IMR-90 (cell line): ENCODE measurements at regions not wholly inside any gene's neighbourhood (a gene's known extent, or its start where the extent isn't known, plus 50 kb on each side); places are given as distances from the start of the nearest gene placed in this dataset.

Source experiments
- ATAC-seq: fragments of 200-7000 bp; cut with Tn5 transposase; 2 replicates; pipeline ENCODE4 v1.9.1; 2020; ENCODE audit warnings: low read depth, mild to moderate bottlenecking, moderate library complexity
- BruUV-seq: library from RNA; stranded (reverse); fragments of 400-500 nt; replicated peaks from 2 replicates; lab custom pipeline; 2021; lab: Mats Ljungman, UMichigan
- CTCF ChIA-PET: fragments of 300-600 bp; formaldehyde crosslinking; extraction: SDS; loops from one replicate; lab custom pipeline; 2021; ENCODE audit warnings: antibody characterized with exemption; lab: Yijun Ruan, JAX
- POLR2A ChIA-PET: fragments of 300-600 bp; sonication (Branson Sonifier 250); formaldehyde crosslinking; loops from one replicate; lab custom pipeline; 2022; ENCODE audit warnings: antibody characterized with exemption; ENCODE audit not compliant: unreplicated experiment; lab: Charles Lee
- DNase-seq: peaks from one replicate; pipeline ENCODE4 v3.0.0; 2013
- H2AFZ ChIP-seq: replicated peaks from 2 replicates; pipeline ENCODE3; 2013; ENCODE audit warnings: low read length, mild to moderate bottlenecking; ENCODE audit not compliant: poor library complexity
- H2AK5ac ChIP-seq: 2 replicates; pipeline ENCODE4 v1.6.1; 2013; ENCODE audit warnings: low read depth, low read length, inconsistent platforms
- H2AK9ac ChIP-seq: replicated peaks from 2 replicates; pipeline ENCODE3; 2013; ENCODE audit warnings: mild to moderate bottlenecking, low read depth, low read length, moderate library complexity; ENCODE audit not compliant: poor library complexity
- H2BK120ac ChIP-seq: 2 replicates; pipeline ENCODE4 v1.6.1; 2013; ENCODE audit warnings: low read depth, low read length, inconsistent platforms
- H2BK15ac ChIP-seq: 3 replicates; pipeline ENCODE4 v1.6.1; 2013; ENCODE audit warnings: low read depth, low read length, inconsistent platforms
- H2BK20ac ChIP-seq: 2 replicates; pipeline ENCODE4 v1.6.1; 2013; ENCODE audit warnings: low read depth, mild to moderate bottlenecking, inconsistent platforms, low read length, moderate library complexity
- H2BK5ac ChIP-seq: 2 replicates; pipeline ENCODE4 v1.6.1; 2013; ENCODE audit warnings: mild to moderate bottlenecking, low read depth, low read length, inconsistent platforms; ENCODE audit not compliant: poor library complexity, severe bottlenecking
- H3K14ac ChIP-seq: replicated peaks from 2 replicates; pipeline ENCODE4 v1.6.1; 2013; ENCODE audit warnings: low read depth, low read length, inconsistent platforms
- H3K18ac ChIP-seq: 2 replicates; pipeline ENCODE4 v1.6.1; 2013; ENCODE audit warnings: low read depth, low read length, control low read depth
- H3K23ac ChIP-seq: 2 replicates; pipeline ENCODE4 v1.6.1; 2013; ENCODE audit warnings: low read depth, low read length, inconsistent platforms
- H3K27ac ChIP-seq: 2 replicates; pipeline ENCODE4 v1.5.1; 2013; ENCODE audit warnings: mild to moderate bottlenecking, control low read depth, low read length; ENCODE audit not compliant: insufficient read depth
- H3K27me3 ChIP-seq: 2 replicates; pipeline ENCODE4 v1.6.1; 2013; ENCODE audit warnings: low read length; ENCODE audit not compliant: control insufficient read depth, insufficient read depth
- H3K36me3 ChIP-seq: 2 replicates; pipeline ENCODE4 v1.6.1; 2013; ENCODE audit warnings: low read length, mixed read lengths; ENCODE audit not compliant: control insufficient read depth, insufficient read depth
- H3K4ac ChIP-seq: 2 replicates; pipeline ENCODE4 v1.6.1; 2013; ENCODE audit warnings: low read depth, low read length, inconsistent platforms
- H3K4me1 ChIP-seq: 2 replicates; pipeline ENCODE4 v1.6.1; 2013; ENCODE audit warnings: low read length, mixed read lengths; ENCODE audit not compliant: control insufficient read depth, insufficient read depth
- H3K4me2 ChIP-seq: 2 replicates; pipeline ENCODE4 v1.6.1; 2013; ENCODE audit warnings: low read depth, mild to moderate bottlenecking, control low read depth, low read length, moderate library complexity
- H3K4me3 ChIP-seq: 2 replicates; pipeline ENCODE4 v1.5.1; 2013; ENCODE audit warnings: low read depth, mild to moderate bottlenecking, control low read depth, low read length, moderate library complexity; ENCODE audit not compliant: insufficient read depth
- H3K56ac ChIP-seq: 2 replicates; pipeline ENCODE4 v1.6.1; 2013; ENCODE audit warnings: low read length, inconsistent platforms; ENCODE audit not compliant: insufficient read depth; ENCODE audit errors: extremely low read depth
- H3K79me1 ChIP-seq, 2 experiments: 2 replicates each; pipeline ENCODE4 v1.6.1; 2013; ENCODE audit warnings: low read length in 2 of 2, inconsistent platforms in 1 of 2, low read depth in 1 of 2
- H3K9ac ChIP-seq: 2 replicates; pipeline ENCODE4 v1.6.1; 2013; ENCODE audit warnings: low read depth, low read length, control low read depth
- H3K9me1 ChIP-seq: 2 replicates; pipeline ENCODE4 v1.6.1; 2013; ENCODE audit warnings: low read length, inconsistent platforms; ENCODE audit not compliant: insufficient read depth
- H3K9me3 ChIP-seq: 2 replicates; pipeline ENCODE4 v1.6.1; 2013; ENCODE audit warnings: low read length; ENCODE audit not compliant: control insufficient read depth, insufficient read depth
- H4K20me1 ChIP-seq: 2 replicates; pipeline ENCODE4 v1.6.1; 2013; ENCODE audit warnings: low read length, inconsistent platforms; ENCODE audit not compliant: insufficient read depth
- H4K5ac ChIP-seq: 2 replicates; pipeline ENCODE4 v1.6.1; 2013; ENCODE audit warnings: mild to moderate bottlenecking, low read depth, low read length, control low read depth
- H4K8ac ChIP-seq, 2 experiments: 2 replicates each; pipeline ENCODE4 v1.6.1; 2013; ENCODE audit warnings: low read depth in 2 of 2, low read length in 2 of 2, control low read depth in 1 of 2, inconsistent platforms in 1 of 2
- H4K91ac ChIP-seq: 2 replicates; pipeline ENCODE4 v1.6.1; 2013; ENCODE audit warnings: low read depth, low read length, inconsistent platforms; ENCODE audit not compliant: insufficient read depth
- BHLHE40 ChIP-seq: fragments of 150-350 bp; IDR thresholded peaks from 2 replicates; pipeline ENCODE4 v1.6.1; 2016; ENCODE audit warnings: mild to moderate bottlenecking, low read depth, low read length
- CEBPB ChIP-seq: IDR thresholded peaks from 2 replicates; pipeline ENCODE4 v1.6.1; 2012; ENCODE audit warnings: low read depth, low read length, improper control_type of control experiment
- CHD1 ChIP-seq: IDR thresholded peaks from 2 replicates; pipeline ENCODE4 v1.6.1; 2012; ENCODE audit warnings: low read depth, low read length, improper control_type of control experiment
- CTCF ChIP-seq: conservative IDR thresholded peaks from 2 replicates; pipeline ENCODE4 v1.5.1; 2012; ENCODE audit warnings: mild to moderate bottlenecking, low read depth, low read length, improper control_type of control experiment
- ELK1 ChIP-seq: fragments of 150-350 bp; IDR thresholded peaks from 2 replicates; pipeline ENCODE4 v1.6.1; 2016; ENCODE audit warnings: low read depth, mild to moderate bottlenecking, low read length, moderate library complexity, borderline replicate concordance
- FOS ChIP-seq: fragments of 150-350 bp; IDR thresholded peaks from 2 replicates; pipeline ENCODE4 v1.6.1; 2016; ENCODE audit warnings: low read depth, low read length
- MAFK ChIP-seq: IDR thresholded peaks from 2 replicates; pipeline ENCODE4 v1.6.1; 2012; ENCODE audit warnings: low read depth, low read length, improper control_type of control experiment
- MAZ ChIP-seq: IDR thresholded peaks from 2 replicates; pipeline ENCODE4 v1.6.1; 2012; ENCODE audit warnings: low read depth, mild to moderate bottlenecking, low read length, improper control_type of control experiment, moderate library complexity, borderline replicate concordance
- MXI1 ChIP-seq: IDR thresholded peaks from 2 replicates; pipeline ENCODE4 v1.6.1; 2012; ENCODE audit warnings: low read depth, mild to moderate bottlenecking, low read length, moderate library complexity, borderline replicate concordance
- NFE2L2 ChIP-seq: fragments of 150-350 bp; IDR thresholded peaks from 2 replicates; pipeline ENCODE4 v1.6.1; 2016; ENCODE audit warnings: low read depth, mild to moderate bottlenecking, low read length
- POLR2A ChIP-seq: IDR thresholded peaks from 2 replicates; pipeline ENCODE4 v1.6.1; 2012; ENCODE audit warnings: mild to moderate bottlenecking, low read depth, low read length
- RAD21 ChIP-seq: IDR thresholded peaks from 2 replicates; pipeline ENCODE4 v1.6.1; 2012; ENCODE audit warnings: low read length, improper control_type of control experiment
- RCOR1 ChIP-seq: IDR thresholded peaks from 2 replicates; pipeline ENCODE4 v1.6.1; 2012; ENCODE audit warnings: mild to moderate bottlenecking, low read length, improper control_type of control experiment; ENCODE audit not compliant: insufficient replicate concordance
- RFX5 ChIP-seq: IDR thresholded peaks from 2 replicates; pipeline ENCODE4 v1.8.0; 2012; ENCODE audit warnings: low read depth, mild to moderate bottlenecking, low read length, moderate library complexity
- SMC3 ChIP-seq: fragments of 150-350 bp; IDR thresholded peaks from 2 replicates; pipeline ENCODE4 v1.6.1; 2016; ENCODE audit warnings: low read depth, mild to moderate bottlenecking, antibody characterized with exemption, low read length, moderate library complexity
- USF2 ChIP-seq: fragments of 150-350 bp; IDR thresholded peaks from 2 replicates; pipeline ENCODE4 v1.6.1; 2017; ENCODE audit warnings: mild to moderate bottlenecking, antibody characterized with exemption, low read length, low read depth
- dilution Hi-C: fragments of 300-500 bp; cut with HindIII; formaldehyde crosslinking; loops from one replicate; pipeline ENCODE4 v1.14.3; 2018; ENCODE audit warnings: low sequenced_read_pairs; ENCODE audit not compliant: unreplicated experiment
- in situ Hi-C: fragments of 300-500 bp; cut with MboI; formaldehyde crosslinking; loops from 3 replicates; pipeline ENCODE4 v1.14.3; 2019; ENCODE audit warnings: low sequenced_read_pairs, inconsistent platforms, mixed read lengths
- intact Hi-C: fragments of 100-400 bp; cut with micrococcal nuclease; formaldehyde crosslinking; loops from 2 replicates; pipeline ENCODE4 v1.10.0; 2022

- no peaks in the 10 kb centered on the region for H3K9me1 ChIP-seq
- H3K4me1 ChIP-seq: no peaks in the 10 kb centered on the region
- no peak overlapping the region for H4K5ac ChIP-seq
- TF ChIP-seq BHLHE40: no peak
- no peak for TF ChIP-seq MAZ
- TF ChIP-seq CHD1: no peak
- no peak for TF ChIP-seq CEBPB
- no peak for TF ChIP-seq POLR2A
- no peak for TF ChIP-seq MAFK
- TF ChIP-seq FOS: no peak
- no peak for TF ChIP-seq ELK1
- no peak for TF ChIP-seq SMC3
- no peak for TF ChIP-seq CTCF
- TF ChIP-seq RAD21: no peak
- no peak for TF ChIP-seq USF2
- TF ChIP-seq MXI1: no peak
- no peak for TF ChIP-seq NFE2L2
- no peak for TF ChIP-seq RFX5
- no peak for TF ChIP-seq RCOR1
- in situ Hi-C loops: no loop called here
- no peak overlapping the region for H2BK20ac ChIP-seq
- dilution Hi-C loops: no loop called here
- H3K9ac ChIP-seq: no peak overlapping the region
- no peak overlapping the region for H3K14ac ChIP-seq
- ChIA-PET CTCF (no interaction called here), POLR2A (no interaction called here)
- H4K91ac ChIP-seq: no peak overlapping the region
- no peak overlapping the region for H3K23ac ChIP-seq
- no peaks in the 10 kb centered on the region for H3K27me3 ChIP-seq
- H2AK9ac ChIP-seq: no peak overlapping the region
- no peak overlapping the region for H2AFZ ChIP-seq
- H3K27ac ChIP-seq: no peak overlapping the region
- no peak overlapping the region for H2AK5ac ChIP-seq
- H3K18ac ChIP-seq: no peak overlapping the region
- intact Hi-C loops: no loop called here
- H2BK15ac ChIP-seq: no peak overlapping the region
- H3K79me1 ChIP-seq: no peaks in the 10 kb centered on the region
- no peak overlapping the region for H2BK120ac ChIP-seq
- H3K36me3 ChIP-seq: no peaks in the 10 kb centered on the region
- no peak overlapping the region for H4K8ac ChIP-seq
- no peak overlapping the region for H3K4me2 ChIP-seq
- no TSS peak for BruUV-seq
- ATAC-seq: no peak
- H3K4me3 ChIP-seq: no peak overlapping the region
- H3K9me3 ChIP-seq: no peaks in the 10 kb centered on the region
- H3K56ac ChIP-seq: no peak overlapping the region
- H3K4ac ChIP-seq: no peak overlapping the region
- no peaks in the 10 kb centered on the region for H4K20me1 ChIP-seq
- H2BK5ac ChIP-seq: no peak overlapping the region
- DNase-seq: no peak
Measured at GRCh38 chr2:17363846-17364245, 154.4 kb downstream of the RAD51AP2 start.
